HG02610 (cell line): ENCODE measurements at regions not wholly inside any gene's neighbourhood (a gene's known extent, or its start where the extent isn't known, plus 50 kb on each side); places are given as distances from the start of the nearest gene placed in this dataset.
"Not testable (repeated sequence)": the region's sequence is repeated elsewhere in the genome, so short reads cannot be mapped to it uniquely, and the experiment has no call there.

Experiments used
- ATAC-seq: cut with Tn5 transposase; IDR thresholded peaks from one replicate; pipeline ENCODE4 v1.9.1; 2021; ENCODE audit warnings: mild to moderate bottlenecking, moderate library complexity; ENCODE audit not compliant: unreplicated experiment

- ATAC-seq, result no peak
Measured at GRCh38 chr14:105894978-105895881, 368.8 kb downstream of the TMEM121 start.

GRCh38 chr14:105896206-105896605, 369.8 kb downstream of the TMEM121 start:
- not testable (repeated sequence) for ATAC-seq

GRCh38 chr14:105896961-105897724, 370.8 kb downstream of the TMEM121 start:
- ATAC-seq, result not testable (repeated sequence)

- ATAC-seq, result no peak
Measured at GRCh38 chr14:105897725-105898113, 371.3 kb downstream of the TMEM121 start.

- ATAC-seq, result no peak
Measured at GRCh38 chr14:105898482-105899010, 372.2 kb downstream of the TMEM121 start.

- ATAC-seq, result no peak
Measured at GRCh38 chr14:105899071-105899641, 372.8 kb downstream of the TMEM121 start.

- no peak for ATAC-seq
Measured at GRCh38 chr14:105899657-105900397, 373.4 kb downstream of the TMEM121 start.

- no peak for ATAC-seq
Measured at GRCh38 chr14:105900398-105901160, 374.2 kb downstream of the TMEM121 start.

GRCh38 chr14:105901226-105901625, 374.8 kb downstream of the TMEM121 start:
- ATAC-seq, result no peak

- ATAC-seq, result no peak
Measured at GRCh38 chr14:105902131-105902898, 375.9 kb downstream of the TMEM121 start.

- ATAC-seq, result not testable (repeated sequence)
Measured at GRCh38 chr14:105902899-105903165, 376.4 kb downstream of the TMEM121 start.

GRCh38 chr14:105903971-105904370, 377.6 kb downstream of the TMEM121 start:
- ATAC-seq, result no peak

- no peak for ATAC-seq
Measured at GRCh38 chr14:105904379-105904778, 378.0 kb downstream of the TMEM121 start.

GRCh38 chr14:105905456-105905855, 379.1 kb downstream of the TMEM121 start:
- no peak for ATAC-seq

GRCh38 chr14:105907276-105907675, 380.9 kb downstream of the TMEM121 start:
- ATAC-seq, result no peak

- ATAC-seq, result no peak
Measured at GRCh38 chr14:105908006-105908405, 381.6 kb downstream of the TMEM121 start.

GRCh38 chr14:105908481-105908911, 382.1 kb downstream of the TMEM121 start:
- ATAC-seq, result no peak

- ATAC-seq, result no peak
Measured at GRCh38 chr14:105909046-105909827, 382.9 kb downstream of the TMEM121 start.

GRCh38 chr14:105909828-105910120, 383.4 kb downstream of the TMEM121 start:
- ATAC-seq, result not testable (repeated sequence)
